ENCODE measurements at regions not wholly inside any gene's neighbourhood (a gene's known extent, or its start where the extent isn't known, plus 50 kb on each side); places are given as distances from the start of the nearest gene placed in this dataset.

DNA sequence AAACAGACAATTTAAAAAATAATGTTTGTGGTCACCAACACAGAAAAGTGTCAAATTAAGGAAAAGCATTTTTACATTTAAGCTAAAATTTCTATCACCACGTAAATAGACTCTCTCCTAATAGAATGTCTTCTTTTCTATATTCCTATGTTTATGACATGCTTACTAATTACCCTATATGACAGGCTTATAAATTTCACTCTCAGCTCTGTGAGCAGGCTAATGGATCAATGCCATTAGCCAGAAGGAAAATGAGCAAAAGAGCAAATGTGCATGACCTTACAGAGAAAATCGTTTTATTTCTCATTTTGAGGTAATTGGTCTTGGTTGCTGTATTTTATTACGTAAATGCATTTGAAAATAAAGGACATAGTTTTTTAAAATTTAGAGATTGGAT is 209.7 kb downstream of the TMX3 start:
- no peak for TF ChIP-seq FOXP2 (optimal IDR thresholded peaks at IDR 0.05; ENCODE audit: borderline replicate concordance, extremely low read depth, extremely low read length, insufficient read depth)
- no peak for TF ChIP-seq SIN3A (IDR thresholded peaks at IDR 0.05; ENCODE audit: borderline replicate concordance, insufficient read depth, low read length)
- TF ChIP-seq TAF1 (IDR thresholded peaks at IDR 0.05; ENCODE audit: borderline replicate concordance, insufficient read depth, low read length), result no peak
- no peak for TF ChIP-seq POLR2AphosphoS5 (IDR thresholded peaks at IDR 0.05; ENCODE audit: low read depth, low read length)
- TF ChIP-seq, protein P1, sequence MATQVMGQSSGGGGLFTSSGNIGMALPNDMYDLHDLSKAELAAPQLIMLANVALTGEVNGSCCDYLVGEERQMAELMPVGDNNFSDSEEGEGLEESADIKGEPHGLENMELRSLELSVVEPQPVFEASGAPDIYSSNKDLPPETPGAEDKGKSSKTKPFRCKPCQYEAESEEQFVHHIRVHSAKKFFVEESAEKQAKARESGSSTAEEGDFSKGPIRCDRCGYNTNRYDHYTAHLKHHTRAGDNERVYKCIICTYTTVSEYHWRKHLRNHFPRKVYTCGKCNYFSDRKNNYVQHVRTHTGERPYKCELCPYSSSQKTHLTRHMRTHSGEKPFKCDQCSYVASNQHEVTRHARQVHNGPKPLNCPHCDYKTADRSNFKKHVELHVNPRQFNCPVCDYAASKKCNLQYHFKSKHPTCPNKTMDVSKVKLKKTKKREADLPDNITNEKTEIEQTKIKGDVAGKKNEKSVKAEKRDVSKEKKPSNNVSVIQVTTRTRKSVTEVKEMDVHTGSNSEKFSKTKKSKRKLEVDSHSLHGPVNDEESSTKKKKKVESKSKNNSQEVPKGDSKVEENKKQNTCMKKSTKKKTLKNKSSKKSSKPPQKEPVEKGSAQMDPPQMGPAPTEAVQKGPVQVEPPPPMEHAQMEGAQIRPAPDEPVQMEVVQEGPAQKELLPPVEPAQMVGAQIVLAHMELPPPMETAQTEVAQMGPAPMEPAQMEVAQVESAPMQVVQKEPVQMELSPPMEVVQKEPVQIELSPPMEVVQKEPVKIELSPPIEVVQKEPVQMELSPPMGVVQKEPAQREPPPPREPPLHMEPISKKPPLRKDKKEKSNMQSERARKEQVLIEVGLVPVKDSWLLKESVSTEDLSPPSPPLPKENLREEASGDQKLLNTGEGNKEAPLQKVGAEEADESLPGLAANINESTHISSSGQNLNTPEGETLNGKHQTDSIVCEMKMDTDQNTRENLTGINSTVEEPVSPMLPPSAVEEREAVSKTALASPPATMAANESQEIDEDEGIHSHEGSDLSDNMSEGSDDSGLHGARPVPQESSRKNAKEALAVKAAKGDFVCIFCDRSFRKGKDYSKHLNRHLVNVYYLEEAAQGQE (IDR thresholded peaks at IDR 0.05; ENCODE audit: insufficient read depth in 1 of 2, low read depth in 2 of 2, low read length in 2 of 2), result no peak

DNA sequence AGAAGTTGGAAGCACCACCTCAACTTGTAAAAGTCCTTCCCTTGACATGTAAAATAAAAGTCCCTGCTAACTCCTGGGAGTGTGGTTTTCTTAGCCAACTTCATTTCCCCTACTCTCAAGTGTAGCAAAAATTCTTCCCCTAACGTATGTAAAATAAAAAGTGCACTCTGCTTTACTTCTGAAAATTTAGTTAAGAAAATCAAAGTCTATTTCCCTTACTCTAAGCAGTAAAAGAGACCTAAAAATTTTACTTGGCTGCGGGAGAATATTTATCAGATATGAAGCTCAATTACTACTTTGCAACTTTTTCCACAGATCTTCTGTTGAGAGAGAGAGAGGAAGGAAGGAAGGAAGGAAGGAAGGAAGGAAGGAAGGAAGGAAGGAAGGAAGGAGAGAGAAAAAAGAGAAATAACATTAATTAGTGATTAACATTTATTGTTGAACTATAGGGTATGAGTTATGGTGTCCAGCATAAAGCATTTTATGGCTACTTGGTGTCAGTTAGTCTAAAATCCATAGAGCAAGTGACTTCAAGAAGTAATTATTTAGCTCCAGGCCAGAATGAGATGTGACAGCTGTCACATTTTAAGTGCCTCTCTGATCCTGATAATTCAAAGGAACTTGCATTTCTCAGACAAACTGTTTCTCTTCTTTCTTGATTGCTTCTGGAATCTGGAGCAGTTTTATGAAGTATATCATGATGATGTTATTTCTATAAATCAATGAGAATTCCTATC is 210.3 kb downstream of the TMX3 start:
- TF ChIP-seq FOXP2 (optimal IDR thresholded peaks at IDR 0.05; ENCODE audit: borderline replicate concordance, extremely low read depth, extremely low read length, insufficient read depth) (no peak), SIN3A (IDR thresholded peaks at IDR 0.05; ENCODE audit: borderline replicate concordance, insufficient read depth, low read length) (no peak), TAF1 (IDR thresholded peaks at IDR 0.05; ENCODE audit: borderline replicate concordance, insufficient read depth, low read length) (no peak), POLR2AphosphoS5 (IDR thresholded peaks at IDR 0.05; ENCODE audit: low read depth, low read length) (no peak)
- TF ChIP-seq, protein P1 (IDR thresholded peaks at IDR 0.05; ENCODE audit: insufficient read depth in 1 of 2, low read depth in 2 of 2, low read length in 2 of 2), result no peak

DNA sequence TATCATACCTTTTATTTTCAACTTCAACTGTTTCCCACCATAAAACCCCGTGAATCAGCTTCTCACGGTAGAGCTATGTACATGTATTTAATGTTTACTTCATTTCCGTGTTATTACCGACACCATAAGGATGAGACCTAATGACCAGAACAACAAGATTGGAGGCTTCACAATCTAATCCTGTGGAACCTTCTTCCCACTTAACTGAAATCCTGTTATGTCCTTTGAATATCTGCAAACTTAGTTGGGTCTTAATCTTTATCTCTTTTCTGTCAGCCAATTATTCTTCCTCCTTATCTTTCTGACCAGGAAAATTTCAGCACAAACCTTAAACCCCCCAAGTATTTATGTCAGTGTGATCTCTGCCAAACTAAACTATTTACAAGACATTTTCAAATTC is 214.4 kb downstream of the TMX3 start:
- TF ChIP-seq, protein P1 (IDR thresholded peaks at IDR 0.05; ENCODE audit: insufficient read depth in 1 of 2, low read depth in 2 of 2, low read length in 2 of 2), result no peak

DNA sequence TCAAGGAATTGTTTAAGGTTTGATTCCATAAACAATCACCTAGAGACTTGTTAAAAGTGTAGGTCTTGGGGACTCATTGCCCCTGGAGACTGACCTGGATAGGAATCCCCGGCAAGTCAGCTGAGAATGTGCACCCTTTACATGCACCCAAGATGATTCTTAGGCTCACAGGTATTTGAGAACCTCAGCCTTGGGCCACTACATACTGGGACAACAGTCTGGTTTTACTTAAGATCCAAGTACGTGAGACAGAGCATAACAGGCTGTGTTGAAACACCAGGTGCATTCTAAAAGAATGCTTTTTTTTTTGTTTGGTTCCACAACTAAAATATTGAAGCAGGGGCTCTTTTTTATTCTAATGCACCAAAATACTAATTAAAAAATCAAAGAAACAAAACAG is 215.8 kb downstream of the TMX3 start:
- TF ChIP-seq FOXP2 (optimal IDR thresholded peaks at IDR 0.05; ENCODE audit: borderline replicate concordance, extremely low read depth, extremely low read length, insufficient read depth), result no peak

DNA sequence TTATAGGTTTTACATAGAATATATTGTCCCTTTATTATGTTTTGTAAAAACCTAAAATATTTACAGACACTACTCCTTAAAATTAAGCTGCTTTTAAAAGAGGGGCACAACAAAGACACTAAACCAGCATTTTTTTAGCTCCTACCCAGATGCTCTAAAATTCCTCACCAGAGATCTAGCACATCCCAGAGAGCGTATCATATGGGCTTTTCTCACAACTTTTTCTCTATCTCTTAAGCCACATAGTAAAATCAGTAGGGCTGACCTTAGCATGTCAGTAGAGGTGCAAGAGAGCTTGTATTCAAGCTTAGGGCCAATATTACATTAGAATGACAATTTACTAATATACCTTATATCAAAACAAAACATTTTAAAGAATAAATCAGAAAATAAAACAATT is 216.3 kb downstream of the TMX3 start:
- no peak for TF ChIP-seq POLR2AphosphoS5 (IDR thresholded peaks at IDR 0.05; ENCODE audit: low read depth, low read length)
- no peak for TF ChIP-seq TAF1 (IDR thresholded peaks at IDR 0.05; ENCODE audit: borderline replicate concordance, insufficient read depth, low read length)
- no peak for TF ChIP-seq SIN3A (IDR thresholded peaks at IDR 0.05; ENCODE audit: borderline replicate concordance, insufficient read depth, low read length)
- no peak for TF ChIP-seq FOXP2 (optimal IDR thresholded peaks at IDR 0.05; ENCODE audit: borderline replicate concordance, extremely low read depth, extremely low read length, insufficient read depth)
- TF ChIP-seq, protein P1 (IDR thresholded peaks at IDR 0.05; ENCODE audit: insufficient read depth in 1 of 2, low read depth in 2 of 2, low read length in 2 of 2), result no peak
